ENCODE measurements at regions not wholly inside any gene's neighbourhood (a gene's known extent, or its start where the extent isn't known, plus 50 kb on each side); places are given as distances from the start of the nearest gene placed in this dataset.

GRCh38 chr3:194816748-194817591 lies 131.3 kb downstream of the FAM43A start:
- in situ Hi-C loops (cut with HindIII; ENCODE audit: low sequenced_read_pairs) = no loop called here
- no peak overlapping the region for H3K4me3 ChIP-seq (ENCODE audit: low read depth, low read length)
- no peak for TF ChIP-seq CTCF (IDR thresholded peaks at IDR 0.05; ENCODE audit: low read depth, low read length)
- no peak for DNase-seq (ENCODE audit: low read depth, low spot score)

GRCh38 chr3:194817592-194817930 lies 131.9 kb downstream of the FAM43A start:
- DNase-seq (ENCODE audit: low read depth, low spot score) = no peak
- no peak overlapping the region for H3K4me3 ChIP-seq (ENCODE audit: low read depth, low read length)
- in situ Hi-C loops (cut with HindIII; ENCODE audit: low sequenced_read_pairs) = no loop called here
- no peak for TF ChIP-seq CTCF (IDR thresholded peaks at IDR 0.05; ENCODE audit: low read depth, low read length)

- no peak for TF ChIP-seq CTCF (IDR thresholded peaks at IDR 0.05; ENCODE audit: low read depth, low read length)
- no peak for DNase-seq (ENCODE audit: low read depth, low spot score)
- in situ Hi-C loops (cut with HindIII; ENCODE audit: low sequenced_read_pairs) = no loop called here
- no peak overlapping the region for H3K4me3 ChIP-seq (ENCODE audit: low read depth, low read length)
Measured at GRCh38 chr3:194817936-194818335, 132.3 kb downstream of the FAM43A start.

GRCh38 chr3:194824100-194824499 lies 138.4 kb downstream of the FAM43A start:
- H3K4me3 ChIP-seq (ENCODE audit: low read depth, low read length) = no peak overlapping the region
- in situ Hi-C loops (cut with HindIII; ENCODE audit: low sequenced_read_pairs) = no loop called here
- TF ChIP-seq CTCF (IDR thresholded peaks at IDR 0.05; ENCODE audit: low read depth, low read length) = no peak
- no peak for DNase-seq (ENCODE audit: low read depth, low spot score)

- peak; percentile 44 for DNase-seq (ENCODE audit: low read depth, low spot score)
- in situ Hi-C loops (cut with HindIII; ENCODE audit: low sequenced_read_pairs) = no loop called here
- TF ChIP-seq CTCF (IDR thresholded peaks at IDR 0.05; ENCODE audit: low read depth, low read length) = no peak
- no peak overlapping the region for H3K4me3 ChIP-seq (ENCODE audit: low read depth, low read length)
Measured at GRCh38 chr3:194824701-194825111, 139.0 kb downstream of the FAM43A start.

GRCh38 chr3:194826594-194826993 lies 140.9 kb downstream of the FAM43A start:
- in situ Hi-C loops (cut with HindIII; ENCODE audit: low sequenced_read_pairs) = no loop called here
- no peak for TF ChIP-seq CTCF (IDR thresholded peaks at IDR 0.05; ENCODE audit: low read depth, low read length)
- DNase-seq (ENCODE audit: low read depth, low spot score) = no peak
- no peak overlapping the region for H3K4me3 ChIP-seq (ENCODE audit: low read depth, low read length)

Data from astrocyte of the spinal cord (primary cell).